Loucy (cell line): ENCODE measurements at regions not wholly inside any gene's neighbourhood (a gene's known extent, or its start where the extent isn't known, plus 50 kb on each side); places are given as distances from the start of the nearest gene placed in this dataset.

Experiments used
- H2AFZ ChIP-seq: fragments of 200-600 bp; sonication (generic); 2 replicates; pipeline ENCODE4 v1.6.0; 2016; ENCODE audit warnings: antibody characterized with exemption, mild to moderate bottlenecking, low read length, moderate library complexity
- H3F3A ChIP-seq: fragments of 200-600 bp; 2 replicates; pipeline ENCODE4 v1.6.0; 2016; ENCODE audit warnings: antibody characterized with exemption, low read depth, mild to moderate bottlenecking
- H3K27me3 ChIP-seq: fragments of 200-600 bp; sonication (generic); 2 replicates; pipeline ENCODE4 v1.6.1; 2014; ENCODE audit warnings: low read length, mild to moderate bottlenecking; ENCODE audit not compliant: insufficient read depth, poor library complexity, severe bottlenecking
- H3K36me3 ChIP-seq: fragments of 200-600 bp; sonication (generic); 2 replicates; pipeline ENCODE4 v1.6.1; 2016; ENCODE audit warnings: low read length; ENCODE audit not compliant: insufficient read depth
- H3K4me1 ChIP-seq: fragments of 200-600 bp; sonication (generic); 2 replicates; pipeline ENCODE4 v1.5.1; 2014; ENCODE audit warnings: low read length, mild to moderate bottlenecking; ENCODE audit not compliant: insufficient read depth, poor library complexity, severe bottlenecking
- H3K4me2 ChIP-seq: fragments of 200-600 bp; sonication (generic); 2 replicates; pipeline ENCODE4 v1.6.0; 2014; ENCODE audit warnings: antibody characterized with exemption, low read length, low read depth, mild to moderate bottlenecking; ENCODE audit not compliant: poor library complexity, severe bottlenecking
- H3K4me3 ChIP-seq: fragments of 200-600 bp; sonication (generic); 2 replicates; pipeline ENCODE4 v1.5.1; 2014; ENCODE audit warnings: low read length, mild to moderate bottlenecking, mixed read lengths; ENCODE audit not compliant: poor library complexity, severe bottlenecking
- H3K79me2 ChIP-seq: fragments of 200-600 bp; sonication (generic); 2 replicates; pipeline ENCODE4 v1.6.1; 2014; ENCODE audit warnings: low read length; ENCODE audit not compliant: insufficient read depth
- H3K9ac ChIP-seq: fragments of 200-600 bp; sonication (generic); 2 replicates; pipeline ENCODE4 v1.6.0; 2014; ENCODE audit warnings: mild to moderate bottlenecking, low read depth, low read length, moderate library complexity; ENCODE audit not compliant: poor library complexity, severe bottlenecking
- H3K9me2 ChIP-seq: fragments of 200-600 bp; sonication (generic); replicated peaks from 2 replicates; pipeline ENCODE4 v1.6.1; 2016; ENCODE audit warnings: low read depth, low read length, mixed read lengths
- H3K9me3 ChIP-seq: fragments of 200-600 bp; sonication (generic); 2 replicates; pipeline ENCODE4 v1.6.1; 2014; ENCODE audit warnings: mild to moderate bottlenecking, antibody characterized with exemption, low read length, low read depth; ENCODE audit not compliant: insufficient read depth
- H4K20me1 ChIP-seq: fragments of 200-600 bp; sonication (generic); 2 replicates; pipeline ENCODE4 v1.6.0; 2014; ENCODE audit warnings: antibody characterized with exemption, low read length, mild to moderate bottlenecking; ENCODE audit not compliant: insufficient read depth, poor library complexity, severe bottlenecking
- EZH2phosphoT487 ChIP-seq: fragments of 200-600 bp; IDR thresholded peaks from 2 replicates; pipeline ENCODE4 v1.6.1; 2018; ENCODE audit warnings: antibody characterized with exemption, mild to moderate bottlenecking, moderate library complexity, borderline replicate concordance
- TF ChIP-seq, protein P1 (sequence below): fragments of 200-600 bp; sonication (generic); conservative IDR thresholded peaks from 2 replicates; pipeline ENCODE4 v1.5.1; 2014; ENCODE audit warnings: mild to moderate bottlenecking, antibody characterized with exemption, low read length

DNA sequence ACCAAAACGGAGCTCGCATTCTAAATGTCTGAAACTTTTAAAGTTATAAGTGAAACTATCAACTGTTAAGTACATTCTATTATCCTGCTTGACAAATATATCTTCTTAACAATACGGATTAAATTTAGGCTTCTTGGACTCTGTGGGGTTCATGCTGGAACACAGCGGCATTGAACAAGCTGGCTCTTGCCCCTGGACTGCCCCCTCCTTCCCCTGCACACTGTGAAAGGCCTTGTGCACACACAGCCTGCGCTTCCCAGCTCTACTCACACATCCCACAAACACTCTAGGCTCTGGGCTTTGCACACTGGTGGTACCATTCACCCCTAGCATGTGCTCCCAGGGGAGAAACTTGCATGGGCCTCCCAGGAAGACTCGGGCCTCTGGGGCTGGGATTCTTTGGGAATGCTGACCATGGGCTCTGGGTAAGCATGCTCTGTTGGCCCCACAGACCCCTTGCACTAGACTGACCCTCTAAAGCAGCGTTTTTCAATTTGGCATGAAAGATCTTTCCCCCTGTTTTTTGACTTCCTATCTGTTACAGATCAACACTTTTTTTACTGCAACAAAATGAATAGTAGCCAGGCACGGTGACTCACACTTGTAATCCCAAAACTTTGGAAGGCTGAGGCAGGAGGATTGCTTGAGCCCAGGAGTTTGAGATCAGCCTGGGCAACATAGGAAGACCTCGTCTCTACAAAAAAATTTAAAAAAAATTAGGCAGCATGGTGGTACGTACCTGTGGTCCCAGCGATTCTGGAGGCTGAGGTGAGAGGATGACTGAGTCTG, 96.2 kb upstream of the CPM start:
- no peak overlapping the region for H3K4me2 ChIP-seq
- no peak for TF ChIP-seq EZH2phosphoT487
- TF ChIP-seq, protein P1, sequence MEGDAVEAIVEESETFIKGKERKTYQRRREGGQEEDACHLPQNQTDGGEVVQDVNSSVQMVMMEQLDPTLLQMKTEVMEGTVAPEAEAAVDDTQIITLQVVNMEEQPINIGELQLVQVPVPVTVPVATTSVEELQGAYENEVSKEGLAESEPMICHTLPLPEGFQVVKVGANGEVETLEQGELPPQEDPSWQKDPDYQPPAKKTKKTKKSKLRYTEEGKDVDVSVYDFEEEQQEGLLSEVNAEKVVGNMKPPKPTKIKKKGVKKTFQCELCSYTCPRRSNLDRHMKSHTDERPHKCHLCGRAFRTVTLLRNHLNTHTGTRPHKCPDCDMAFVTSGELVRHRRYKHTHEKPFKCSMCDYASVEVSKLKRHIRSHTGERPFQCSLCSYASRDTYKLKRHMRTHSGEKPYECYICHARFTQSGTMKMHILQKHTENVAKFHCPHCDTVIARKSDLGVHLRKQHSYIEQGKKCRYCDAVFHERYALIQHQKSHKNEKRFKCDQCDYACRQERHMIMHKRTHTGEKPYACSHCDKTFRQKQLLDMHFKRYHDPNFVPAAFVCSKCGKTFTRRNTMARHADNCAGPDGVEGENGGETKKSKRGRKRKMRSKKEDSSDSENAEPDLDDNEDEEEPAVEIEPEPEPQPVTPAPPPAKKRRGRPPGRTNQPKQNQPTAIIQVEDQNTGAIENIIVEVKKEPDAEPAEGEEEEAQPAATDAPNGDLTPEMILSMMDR, result no peak
- H2AFZ ChIP-seq, result no peak overlapping the region

GRCh38 chr12:69030321-69030720, 97.3 kb upstream of the CPM start:
- TF ChIP-seq EZH2phosphoT487, result no peak
- TF ChIP-seq, protein P1, result no peak
- H3K9me2 ChIP-seq, result no peaks in the 10 kb centered on the region
- no peaks in the 10 kb centered on the region for H3K36me3 ChIP-seq
- no peak overlapping the region for H3K9ac ChIP-seq
- H3K4me1 ChIP-seq, result no peaks in the 10 kb centered on the region
- H3K79me2 ChIP-seq, result no peaks in the 10 kb centered on the region
- H3K27me3 ChIP-seq, result no peaks in the 10 kb centered on the region
- H3K9me3 ChIP-seq, result no peaks in the 10 kb centered on the region
- H2AFZ ChIP-seq, result no peak overlapping the region
- no peaks in the 10 kb centered on the region for H4K20me1 ChIP-seq
- H3K4me3 ChIP-seq, result no peak overlapping the region
- no peaks in the 10 kb centered on the region for H3F3A ChIP-seq
- H3K4me2 ChIP-seq, result no peak overlapping the region

More for the DNA sequence above, 96.2 kb upstream of the CPM start:
- no peaks in the 10 kb centered on the region for H4K20me1 ChIP-seq
- no peaks in the 10 kb centered on the region for H3F3A ChIP-seq
- H3K4me1 ChIP-seq, result no peaks in the 10 kb centered on the region
- no peak overlapping the region for H3K4me3 ChIP-seq
- no peaks in the 10 kb centered on the region for H3K36me3 ChIP-seq
- H3K9me3 ChIP-seq, result no peaks in the 10 kb centered on the region
- no peaks in the 10 kb centered on the region for H3K79me2 ChIP-seq
- H3K27me3 ChIP-seq, result no peaks in the 10 kb centered on the region
- H3K9ac ChIP-seq, result no peak overlapping the region
- H3K9me2 ChIP-seq, result no peaks in the 10 kb centered on the region

DNA sequence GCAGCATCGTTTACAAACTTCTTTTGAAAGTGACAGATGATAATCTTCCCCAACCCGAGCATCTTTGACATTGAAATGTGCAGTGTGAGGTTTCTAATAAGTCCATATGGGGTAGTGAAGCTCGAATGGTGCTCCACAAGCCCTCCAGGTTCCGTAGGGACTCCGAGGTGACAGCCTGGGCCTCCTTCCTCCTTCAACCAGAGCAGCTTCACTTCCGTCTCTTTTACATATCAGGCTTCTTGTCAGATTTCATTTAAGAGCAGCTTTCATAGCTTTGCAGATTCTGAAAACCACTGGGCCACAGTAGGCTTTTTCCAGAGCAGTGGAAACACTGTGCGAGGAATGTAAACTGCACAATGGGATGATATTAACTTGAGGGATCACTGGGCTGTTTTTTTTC, 103.6 kb upstream of the CPM start:
- Histone ChIP-seq H3K9me3 (no peaks in the 10 kb centered on the region), H3K4me1 (no peaks in the 10 kb centered on the region), H3K4me3 (no peak overlapping the region), H3K79me2 (no peaks in the 10 kb centered on the region), H3K27me3 (no peaks in the 10 kb centered on the region), H3K36me3 (no peaks in the 10 kb centered on the region), H3K9me2 (no peaks in the 10 kb centered on the region), H3K9ac (no peak overlapping the region), H2AFZ (no peak overlapping the region), H3K4me2 (no peak overlapping the region), H3F3A (no peaks in the 10 kb centered on the region), H4K20me1 (no peaks in the 10 kb centered on the region)
- TF ChIP-seq, protein P1, result no peak
- no peak for TF ChIP-seq EZH2phosphoT487
